Spleen (tissue), 7 donors: ENCODE measurements at regions not wholly inside any gene's neighbourhood (a gene's known extent, or its start where the extent isn't known, plus 50 kb on each side); places are given as distances from the start of the nearest gene placed in this dataset.

Experiments
- POLR2A ChIP-seq, 3 donors: fragments of 450-650 bp; IDR thresholded peaks; one replicate each; pipeline ENCODE4 v1.5.1; 2017; ENCODE audit warnings: antibody characterized with exemption in 3 of 3, mild to moderate bottlenecking in 1 of 3
- POLR2AphosphoS5 ChIP-seq, 3 donors: sonication (generic); formaldehyde crosslinking; IDR thresholded peaks; one replicate each; pipeline ENCODE4 v1.5.1; 2017; ENCODE audit warnings: antibody characterized with exemption in 3 of 3
- TF ChIP-seq, protein P1 (sequence below), 11 experiments: fragments of 200-600 bp in 7 of 11; fragments of 450-650 bp in 4 of 11; sonication (generic) in 4 of 11; IDR thresholded peaks in 8 of 11; conservative IDR thresholded peaks in 3 of 11; 1 replicate in 7 of 11; 2 replicates in 4 of 11; pipeline versions ENCODE4 v1.4.0 to v1.8.0; 2016 to 2021; ENCODE audit warnings: antibody characterized with exemption in 11 of 11, inconsistent platforms in 4 of 11, mild to moderate bottlenecking in 1 of 11
- donor health status: DM: no; HTN: no; CAD: no; lungs with moderate emphysema.
- donor health status: DM: no; HTN: no; CAD: no.
- donor health status: DM: no; HTN: no; CAD: no.

DNA sequence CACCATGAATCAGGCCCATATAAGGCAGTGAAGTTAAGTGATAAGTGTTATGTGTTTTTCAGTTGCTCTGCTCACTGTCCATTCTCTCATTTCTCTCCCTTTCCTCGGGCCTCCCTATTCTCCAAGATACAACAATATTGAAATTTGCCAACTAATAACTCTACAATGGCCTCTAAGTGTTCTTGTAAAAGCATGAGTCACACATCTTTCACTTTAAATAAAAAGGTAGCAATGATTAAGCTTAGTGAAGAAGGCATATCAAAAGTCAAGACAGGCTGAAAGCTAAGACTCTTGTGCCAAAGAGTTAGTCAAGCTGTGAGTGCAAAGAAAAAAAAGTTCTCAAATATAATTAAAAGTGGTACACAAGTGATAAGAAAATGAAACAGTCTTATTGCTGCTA, 675.4 kb downstream of the OTOL1 start:
- no peak for TF ChIP-seq POLR2A (IDR thresholded peaks at IDR 0.05)
- TF ChIP-seq, protein P1, sequence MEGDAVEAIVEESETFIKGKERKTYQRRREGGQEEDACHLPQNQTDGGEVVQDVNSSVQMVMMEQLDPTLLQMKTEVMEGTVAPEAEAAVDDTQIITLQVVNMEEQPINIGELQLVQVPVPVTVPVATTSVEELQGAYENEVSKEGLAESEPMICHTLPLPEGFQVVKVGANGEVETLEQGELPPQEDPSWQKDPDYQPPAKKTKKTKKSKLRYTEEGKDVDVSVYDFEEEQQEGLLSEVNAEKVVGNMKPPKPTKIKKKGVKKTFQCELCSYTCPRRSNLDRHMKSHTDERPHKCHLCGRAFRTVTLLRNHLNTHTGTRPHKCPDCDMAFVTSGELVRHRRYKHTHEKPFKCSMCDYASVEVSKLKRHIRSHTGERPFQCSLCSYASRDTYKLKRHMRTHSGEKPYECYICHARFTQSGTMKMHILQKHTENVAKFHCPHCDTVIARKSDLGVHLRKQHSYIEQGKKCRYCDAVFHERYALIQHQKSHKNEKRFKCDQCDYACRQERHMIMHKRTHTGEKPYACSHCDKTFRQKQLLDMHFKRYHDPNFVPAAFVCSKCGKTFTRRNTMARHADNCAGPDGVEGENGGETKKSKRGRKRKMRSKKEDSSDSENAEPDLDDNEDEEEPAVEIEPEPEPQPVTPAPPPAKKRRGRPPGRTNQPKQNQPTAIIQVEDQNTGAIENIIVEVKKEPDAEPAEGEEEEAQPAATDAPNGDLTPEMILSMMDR (IDR thresholded peaks at IDR 0.05 in 8 of 11, conservative IDR thresholded peaks at IDR 0.05 in 3 of 11), result no peak
- no peak for TF ChIP-seq POLR2AphosphoS5 (IDR thresholded peaks at IDR 0.05)
